NCI-H1694 treated with DMSO at 0.1 percent for 48 hours (cell line): ENCODE measurements at regions not wholly inside any gene's neighbourhood (a gene's known extent, or its start where the extent isn't known, plus 50 kb on each side); places are given as distances from the start of the nearest gene placed in this dataset.
"Not testable (repeated sequence)": the region's sequence is repeated elsewhere in the genome, so short reads cannot be mapped to it uniquely, and the experiment has no call there.

Experiments used
- DNase-seq: peaks from one replicate; lab custom pipeline; 2025; lab: John Stamatoyannopoulos, UW

- DNase-seq, result no peak
Observed at GRCh38 chr3:164460851-164461250, 617.4 kb downstream of the SI start.

GRCh38 chr3:164459521-164460151, 618.7 kb downstream of the SI start:
- no peak for DNase-seq

- no peak for DNase-seq
Observed at GRCh38 chr3:164458986-164459385, 619.3 kb downstream of the SI start.

- DNase-seq, result no peak
Observed at GRCh38 chr3:164453714-164454113, 624.6 kb downstream of the SI start.

GRCh38 chr3:164452707-164453106, 625.6 kb downstream of the SI start:
- DNase-seq, result no peak

GRCh38 chr3:164451072-164451910, 627.0 kb downstream of the SI start:
- DNase-seq, result no peak

GRCh38 chr3:164450276-164450905, 627.9 kb downstream of the SI start:
- DNase-seq, result no peak

GRCh38 chr3:164419220-164419619, 659.1 kb downstream of the SI start:
- peak; percentile 2 for DNase-seq

- peak; percentile 81 for DNase-seq
Observed at GRCh38 chr3:164418414-164418813, 659.9 kb downstream of the SI start.

- peak; percentile 47 for DNase-seq
Observed at GRCh38 chr3:164417955-164418354, 660.3 kb downstream of the SI start.

- no peak for DNase-seq
Observed at GRCh38 chr3:164416491-164417222, 661.6 kb downstream of the SI start.

- DNase-seq, result no peak
Observed at GRCh38 chr3:164408326-164408725, 670.0 kb downstream of the SI start.

GRCh38 chr3:164407111-164407510, 671.2 kb downstream of the SI start:
- no peak for DNase-seq

GRCh38 chr3:164406281-164406680, 672.0 kb downstream of the SI start:
- no peak for DNase-seq

- no peak for DNase-seq
Observed at GRCh38 chr3:164401923-164402322, 676.4 kb downstream of the SI start.

GRCh38 chr3:164401440-164401839, 676.9 kb downstream of the SI start:
- DNase-seq, result not testable (repeated sequence)

GRCh38 chr3:164397462-164397861, 680.8 kb downstream of the SI start:
- DNase-seq, result no peak

- DNase-seq, result no peak
Observed at GRCh38 chr3:164393171-164393570, 685.1 kb downstream of the SI start.

- DNase-seq, result no peak
Observed at GRCh38 chr3:164390046-164390445, 688.2 kb downstream of the SI start.

GRCh38 chr3:164387236-164387635, 691.1 kb downstream of the SI start:
- no peak for DNase-seq

- no peak for DNase-seq
Observed at GRCh38 chr3:164380156-164380555, 698.1 kb downstream of the SI start.

- DNase-seq, result no peak
Observed at GRCh38 chr3:164377466-164377865, 700.8 kb downstream of the SI start.
